ENCODE measurements at regions not wholly inside any gene's neighbourhood (a gene's known extent, or its start where the extent isn't known, plus 50 kb on each side); places are given as distances from the start of the nearest gene placed in this dataset.

DNA sequence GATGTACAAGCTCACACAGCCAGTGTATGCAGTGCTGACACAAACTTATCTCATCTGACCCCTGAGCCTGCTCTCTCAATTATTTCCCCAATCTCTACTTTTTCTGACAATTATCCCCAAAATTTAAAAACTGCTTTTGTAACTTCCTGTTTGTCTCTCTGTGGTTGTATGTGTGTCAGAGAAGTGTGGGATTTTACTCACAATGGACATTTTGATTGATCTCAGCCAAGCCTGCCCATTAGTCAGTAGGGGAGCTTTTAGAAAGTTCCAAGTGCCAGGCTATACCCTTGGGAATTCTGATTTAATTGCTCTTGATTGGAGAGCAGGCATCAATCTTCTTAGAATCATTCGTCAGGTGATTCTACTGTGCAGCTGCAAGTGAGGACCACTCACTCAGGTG lies 64.9 kb upstream of the LMNTD1 start:
- TF ChIP-seq CTCF (IDR thresholded peaks at IDR 0.05), result no peak
- TF ChIP-seq POLR2A (IDR thresholded peaks at IDR 0.05), result no peak
